ENCODE measurements at regions not wholly inside any gene's neighbourhood (a gene's known extent, or its start where the extent isn't known, plus 50 kb on each side); places are given as distances from the start of the nearest gene placed in this dataset.
"Not testable (repeated sequence)": the region's sequence is repeated elsewhere in the genome, so short reads cannot be mapped to it uniquely, and the experiment has no call there.

- TF ChIP-seq CTCF (conservative IDR thresholded peaks at IDR 0.05; ENCODE audit: low read depth in 2 of 2); POLR2AphosphoS5 (IDR thresholded peaks at IDR 0.05; ENCODE audit: low read depth); REST (IDR thresholded peaks at IDR 0.05; ENCODE audit: unreplicated experiment); EZH2 (IDR thresholded peaks at IDR 0.05; ENCODE audit: low read depth, unreplicated experiment); NANOG (IDR thresholded peaks at IDR 0.05; ENCODE audit: borderline replicate concordance); EZH2phosphoT487 (IDR thresholded peaks at IDR 0.05; ENCODE audit: unreplicated experiment); ZNF331 (CRISPR knock-in tag; IDR thresholded peaks at IDR 0.05; ENCODE audit: low read depth); ETS1 (IDR thresholded peaks at IDR 0.05); ZNF114 (CRISPR knock-in tag; IDR thresholded peaks at IDR 0.05); CREB1 (CRISPR knock-in tag; IDR thresholded peaks at IDR 0.05; ENCODE audit: low read depth); STAT1 (IDR thresholded peaks at IDR 0.05; ENCODE audit: unreplicated experiment): not testable (repeated sequence)
Observed at GRCh38 chr6:51485869-51486268, 601.5 kb downstream of the PKHD1 start.
